ENCODE measurements at regions not wholly inside any gene's neighbourhood (a gene's known extent, or its start where the extent isn't known, plus 50 kb on each side); places are given as distances from the start of the nearest gene placed in this dataset.

GRCh38 chr9:96020792-96021550, 145.5 kb downstream of the ERCC6L2 start:
- Histone ChIP-seq H3K4me3 (ENCODE audit: low read length) (peak overlapping the region; percentile 60), H3K27me3 (ENCODE audit: insufficient read depth, low read length) (peaks cover 76% of the 10 kb centered on the region), H3K27ac (ENCODE audit: low read depth, low read length) (no peak overlapping the region), H3K9ac (ENCODE audit: low read depth, low read length) (peak overlapping the region; percentile 20; the same call in 1 of the 2 replicates), H3K4me1 (ENCODE audit: insufficient read depth, low read length) (0 out of 2 replicates have a peak, but pooled peaks cover 4% of the 10 kb centered on the region), H3K9me3 (ENCODE audit: insufficient read depth, low read depth, low read length) (no peaks in the 10 kb centered on the region), H3K36me3 (ENCODE audit: insufficient read depth, low read length) (no peaks in the 10 kb centered on the region)
- WGBS, result under 1% methylated on average over 73 of the region's 73 CpGs

GRCh38 chr9:96020300-96020791, 144.9 kb downstream of the ERCC6L2 start:
- Histone ChIP-seq H3K27me3 (ENCODE audit: insufficient read depth, low read length) (peaks cover 70% of the 10 kb centered on the region), H3K36me3 (ENCODE audit: insufficient read depth, low read length) (no peaks in the 10 kb centered on the region), H3K9ac (ENCODE audit: low read depth, low read length) (no peak overlapping the region), H3K27ac (ENCODE audit: low read depth, low read length) (no peak overlapping the region), H3K4me1 (ENCODE audit: insufficient read depth, low read length) (0 out of 2 replicates have a peak, but pooled peaks cover 4% of the 10 kb centered on the region), H3K9me3 (ENCODE audit: insufficient read depth, low read depth, low read length) (no peaks in the 10 kb centered on the region), H3K4me3 (ENCODE audit: low read length) (peak overlapping the region; percentile 60)
- 43% methylated on average over 13 of the region's 13 CpGs for WGBS
